WERI-Rb-1 (cell line): ENCODE measurements at regions not wholly inside any gene's neighbourhood (a gene's known extent, or its start where the extent isn't known, plus 50 kb on each side); places are given as distances from the start of the nearest gene placed in this dataset.

Experiments
- DNase-seq: peaks from one replicate; pipeline ENCODE4 v3.0.0-alpha.2; 2020
- H3K27ac ChIP-seq: fragments of 250-450 bp; sonication (Bioruptor Pico); 2 replicates; pipeline ENCODE4 v1.5.1; 2020; ENCODE audit warnings: mild to moderate bottlenecking, moderate library complexity
- H3K27me3 ChIP-seq: fragments of 250-450 bp; sonication (Bioruptor Pico); 2 replicates; pipeline ENCODE4 v1.5.1; 2021; ENCODE audit warnings: mild to moderate bottlenecking, low read depth, moderate library complexity; ENCODE audit not compliant: insufficient read depth, severe bottlenecking
- H3K36me3 ChIP-seq: fragments of 250-450 bp; sonication (Bioruptor Pico); 2 replicates; pipeline ENCODE4 v1.5.1; 2020; ENCODE audit warnings: mild to moderate bottlenecking, moderate library complexity
- H3K4me3 ChIP-seq: 2 replicates; pipeline ENCODE4 v1.5.1; 2011; ENCODE audit warnings: low read depth, mild to moderate bottlenecking, control low read depth, low read length
- H3K9me3 ChIP-seq: fragments of 250-450 bp; sonication (Bioruptor Pico); 2 replicates; pipeline ENCODE4 v1.5.1; 2021; ENCODE audit warnings: mild to moderate bottlenecking, moderate library complexity; ENCODE audit not compliant: severe bottlenecking
- TF ChIP-seq, protein P1 (sequence below): IDR thresholded peaks from 2 replicates; pipeline ENCODE4 v1.5.1; 2011; ENCODE audit warnings: low read depth, mild to moderate bottlenecking, control low read depth, inconsistent platforms, low read length

DNA sequence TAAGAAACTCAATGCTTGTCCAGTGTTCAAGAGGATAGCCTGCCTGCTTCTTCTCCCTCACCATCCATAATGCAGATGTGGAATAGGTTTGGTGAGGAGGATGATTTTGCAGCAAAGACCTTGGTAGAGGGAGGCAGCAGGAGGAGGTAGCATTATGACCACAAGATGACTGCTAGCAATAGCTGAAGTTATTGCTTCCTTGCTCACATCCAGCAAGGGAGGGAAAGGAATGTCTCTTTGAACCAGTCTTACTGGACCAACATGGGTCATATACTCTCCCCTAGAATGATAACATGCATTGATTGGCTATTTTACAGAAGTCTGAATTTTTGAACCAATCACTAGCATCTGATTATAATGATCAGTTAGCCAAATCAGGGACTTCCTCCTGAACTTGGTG lies 607.6 kb downstream of the EBF1 start:
- Histone ChIP-seq H3K9me3 (no peaks in the 10 kb centered on the region), H3K27ac (no peak overlapping the region), H3K27me3 (no peaks in the 10 kb centered on the region), H3K4me3 (no peak overlapping the region), H3K36me3 (no peaks in the 10 kb centered on the region)
- DNase-seq: no peak
- TF ChIP-seq, protein P1, sequence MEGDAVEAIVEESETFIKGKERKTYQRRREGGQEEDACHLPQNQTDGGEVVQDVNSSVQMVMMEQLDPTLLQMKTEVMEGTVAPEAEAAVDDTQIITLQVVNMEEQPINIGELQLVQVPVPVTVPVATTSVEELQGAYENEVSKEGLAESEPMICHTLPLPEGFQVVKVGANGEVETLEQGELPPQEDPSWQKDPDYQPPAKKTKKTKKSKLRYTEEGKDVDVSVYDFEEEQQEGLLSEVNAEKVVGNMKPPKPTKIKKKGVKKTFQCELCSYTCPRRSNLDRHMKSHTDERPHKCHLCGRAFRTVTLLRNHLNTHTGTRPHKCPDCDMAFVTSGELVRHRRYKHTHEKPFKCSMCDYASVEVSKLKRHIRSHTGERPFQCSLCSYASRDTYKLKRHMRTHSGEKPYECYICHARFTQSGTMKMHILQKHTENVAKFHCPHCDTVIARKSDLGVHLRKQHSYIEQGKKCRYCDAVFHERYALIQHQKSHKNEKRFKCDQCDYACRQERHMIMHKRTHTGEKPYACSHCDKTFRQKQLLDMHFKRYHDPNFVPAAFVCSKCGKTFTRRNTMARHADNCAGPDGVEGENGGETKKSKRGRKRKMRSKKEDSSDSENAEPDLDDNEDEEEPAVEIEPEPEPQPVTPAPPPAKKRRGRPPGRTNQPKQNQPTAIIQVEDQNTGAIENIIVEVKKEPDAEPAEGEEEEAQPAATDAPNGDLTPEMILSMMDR: no peak

DNA sequence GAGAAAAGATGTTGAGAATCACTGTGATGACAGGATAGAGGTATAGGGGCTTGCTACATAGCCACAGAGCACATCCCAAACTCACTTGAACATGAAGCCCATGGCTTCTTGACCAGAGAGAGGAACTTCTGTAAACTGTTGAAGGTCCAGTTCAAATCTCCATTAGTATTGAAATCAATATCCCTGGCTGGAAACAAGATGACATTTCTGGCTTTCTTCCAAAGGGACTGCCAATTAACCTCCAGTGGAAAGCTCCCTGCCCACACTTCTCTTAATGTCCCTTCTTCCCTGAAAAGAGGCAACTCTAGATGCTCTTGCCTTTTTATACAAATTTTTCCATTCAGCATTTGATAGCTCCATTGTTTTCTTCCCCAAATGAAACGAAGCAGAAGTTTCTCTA lies 612.1 kb downstream of the EBF1 start:
- H3K9me3 ChIP-seq: no peaks in the 10 kb centered on the region
- no peaks in the 10 kb centered on the region for H3K36me3 ChIP-seq
- TF ChIP-seq, protein P1: no peak
- no peak overlapping the region for H3K4me3 ChIP-seq
- no peak for DNase-seq
- no peaks in the 10 kb centered on the region for H3K27me3 ChIP-seq
- no peak overlapping the region for H3K27ac ChIP-seq

DNA sequence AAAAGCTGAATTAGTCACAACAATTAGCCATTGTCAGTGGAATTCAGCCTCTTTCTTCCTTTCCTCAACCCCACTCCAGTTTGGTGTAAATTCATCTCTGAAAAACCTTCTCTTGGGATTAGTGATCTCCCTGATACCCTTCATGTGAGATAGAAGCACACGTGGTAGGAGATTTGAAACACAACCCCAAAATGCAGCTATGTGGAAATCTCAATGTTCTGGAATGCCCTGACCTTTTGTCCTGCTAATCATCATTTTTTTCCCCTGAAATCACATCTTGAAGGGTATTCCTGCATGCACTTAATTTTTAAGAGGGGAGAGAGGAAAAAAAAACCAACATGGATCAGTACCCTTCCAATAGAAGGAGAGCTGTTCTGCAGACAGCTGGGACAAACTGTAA lies 612.6 kb downstream of the EBF1 start:
- Histone ChIP-seq H3K9me3 (no peaks in the 10 kb centered on the region), H3K27me3 (no peaks in the 10 kb centered on the region), H3K27ac (no peak overlapping the region), H3K36me3 (no peaks in the 10 kb centered on the region), H3K4me3 (no peak overlapping the region)
- TF ChIP-seq, protein P1: no peak
- DNase-seq: no peak

DNA sequence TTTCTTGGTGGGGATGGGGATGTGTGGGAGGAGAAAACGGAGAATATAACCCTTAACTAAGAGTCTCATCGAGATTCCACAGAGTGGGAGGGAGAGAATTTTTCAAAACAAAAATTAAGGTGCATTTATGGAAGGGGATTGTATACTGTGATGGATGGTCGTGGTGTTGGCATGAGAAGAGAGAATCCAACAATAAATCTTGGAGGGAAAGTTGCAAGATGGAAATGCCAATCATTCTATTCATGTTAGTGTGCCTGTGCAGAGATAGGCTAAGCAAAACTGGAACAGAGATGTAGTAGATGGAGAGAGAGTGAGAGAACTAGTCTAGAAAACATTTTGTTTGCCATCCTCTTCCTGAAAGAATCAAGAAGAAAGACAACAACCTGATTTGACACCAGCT lies 613.1 kb downstream of the EBF1 start:
- H3K36me3 ChIP-seq: no peaks in the 10 kb centered on the region
- H3K27ac ChIP-seq: no peak overlapping the region
- no peak overlapping the region for H3K4me3 ChIP-seq
- DNase-seq: no peak
- TF ChIP-seq, protein P1: no peak
- H3K27me3 ChIP-seq: no peaks in the 10 kb centered on the region
- H3K9me3 ChIP-seq: no peaks in the 10 kb centered on the region

DNA sequence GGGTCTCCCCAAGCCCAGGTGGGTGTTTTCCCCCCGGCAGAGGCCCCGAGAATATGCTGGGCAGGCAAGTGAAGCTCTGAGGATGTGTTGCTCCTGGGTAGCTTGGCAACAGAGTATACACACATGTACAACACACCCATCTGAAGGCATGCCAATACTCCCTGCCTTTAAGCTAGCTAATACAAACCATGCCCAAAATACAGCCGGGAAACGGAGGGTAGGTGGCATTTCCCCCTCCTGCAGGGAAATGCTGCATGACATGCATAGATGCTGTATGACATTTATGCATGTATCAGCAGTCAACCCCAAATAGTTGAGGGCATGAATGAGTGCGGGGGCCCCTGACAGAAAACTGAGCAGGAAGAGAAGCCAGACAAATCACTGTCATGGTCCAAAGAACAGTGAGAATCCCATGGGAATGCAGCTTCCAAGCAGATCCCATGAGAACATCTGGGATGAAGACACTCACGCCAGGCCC lies 614.1 kb downstream of the EBF1 start:
- Histone ChIP-seq H3K36me3 (no peaks in the 10 kb centered on the region), H3K27ac (no peak overlapping the region), H3K27me3 (no peaks in the 10 kb centered on the region), H3K9me3 (no peaks in the 10 kb centered on the region), H3K4me3 (no peak overlapping the region)
- TF ChIP-seq, protein P1: no peak
- no peak for DNase-seq

DNA sequence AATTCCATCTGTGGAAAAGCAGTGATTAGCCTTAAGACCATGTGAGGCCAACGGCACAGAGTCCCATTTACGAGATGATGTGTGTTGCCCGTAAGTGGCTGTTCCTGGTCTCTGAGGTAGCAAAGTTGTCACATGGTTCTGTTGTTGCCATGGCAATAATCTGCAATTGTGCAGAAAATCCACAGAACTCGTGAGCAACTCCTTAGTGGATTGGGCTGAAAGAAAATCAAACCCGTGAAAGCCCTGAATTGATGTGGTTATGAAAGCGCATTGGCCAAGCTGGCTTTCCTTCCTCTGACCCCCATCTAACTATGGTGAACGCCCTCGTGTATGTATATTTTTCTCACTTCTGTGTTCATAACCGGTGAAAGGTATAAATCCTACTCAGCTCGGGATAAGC lies 614.7 kb downstream of the EBF1 start:
- H3K4me3 ChIP-seq: no peak overlapping the region
- TF ChIP-seq, protein P1: no peak
- DNase-seq: no peak
- H3K36me3 ChIP-seq: no peaks in the 10 kb centered on the region
- H3K9me3 ChIP-seq: no peaks in the 10 kb centered on the region
- no peaks in the 10 kb centered on the region for H3K27me3 ChIP-seq
- H3K27ac ChIP-seq: no peak overlapping the region
